ENCODE measurements at regions not wholly inside any gene's neighbourhood (a gene's known extent, or its start where the extent isn't known, plus 50 kb on each side); places are given as distances from the start of the nearest gene placed in this dataset.

- Histone ChIP-seq H2AFZ (ENCODE audit: low read length) (no peak overlapping the region), H3K9me3 (ENCODE audit: insufficient read depth, low read depth, low read length) (no peaks in the 10 kb centered on the region), H3F3A (ENCODE audit: low read depth) (no peaks in the 10 kb centered on the region), H3K9ac (ENCODE audit: low read depth, low read length, poor library complexity, severe bottlenecking) (no peak overlapping the region), H3K4me3 (ENCODE audit: low read length, poor library complexity, severe bottlenecking) (no peak overlapping the region), H4K20me1 (ENCODE audit: insufficient read depth, low read length, poor library complexity, severe bottlenecking) (no peaks in the 10 kb centered on the region), H3K4me2 (ENCODE audit: low read depth, low read length, poor library complexity, severe bottlenecking) (no peak overlapping the region), H3K27me3 (ENCODE audit: insufficient read depth, low read length, poor library complexity, severe bottlenecking) (peaks cover 30% of the 10 kb centered on the region), H3K9me2 (replicated peaks; ENCODE audit: low read depth, low read length) (no peaks in the 10 kb centered on the region), H3K79me2 (ENCODE audit: insufficient read depth, low read length) (no peaks in the 10 kb centered on the region), H3K4me1 (ENCODE audit: insufficient read depth, low read length, poor library complexity, severe bottlenecking) (no peaks in the 10 kb centered on the region), H3K36me3 (ENCODE audit: insufficient read depth, low read length) (no peaks in the 10 kb centered on the region)
- TF ChIP-seq, protein P1, sequence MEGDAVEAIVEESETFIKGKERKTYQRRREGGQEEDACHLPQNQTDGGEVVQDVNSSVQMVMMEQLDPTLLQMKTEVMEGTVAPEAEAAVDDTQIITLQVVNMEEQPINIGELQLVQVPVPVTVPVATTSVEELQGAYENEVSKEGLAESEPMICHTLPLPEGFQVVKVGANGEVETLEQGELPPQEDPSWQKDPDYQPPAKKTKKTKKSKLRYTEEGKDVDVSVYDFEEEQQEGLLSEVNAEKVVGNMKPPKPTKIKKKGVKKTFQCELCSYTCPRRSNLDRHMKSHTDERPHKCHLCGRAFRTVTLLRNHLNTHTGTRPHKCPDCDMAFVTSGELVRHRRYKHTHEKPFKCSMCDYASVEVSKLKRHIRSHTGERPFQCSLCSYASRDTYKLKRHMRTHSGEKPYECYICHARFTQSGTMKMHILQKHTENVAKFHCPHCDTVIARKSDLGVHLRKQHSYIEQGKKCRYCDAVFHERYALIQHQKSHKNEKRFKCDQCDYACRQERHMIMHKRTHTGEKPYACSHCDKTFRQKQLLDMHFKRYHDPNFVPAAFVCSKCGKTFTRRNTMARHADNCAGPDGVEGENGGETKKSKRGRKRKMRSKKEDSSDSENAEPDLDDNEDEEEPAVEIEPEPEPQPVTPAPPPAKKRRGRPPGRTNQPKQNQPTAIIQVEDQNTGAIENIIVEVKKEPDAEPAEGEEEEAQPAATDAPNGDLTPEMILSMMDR (conservative IDR thresholded peaks at IDR 0.05; ENCODE audit: low read length) = 0 out of 2 replicates have a peak, but pooled peaks have one; percentile 29
- TF ChIP-seq EZH2phosphoT487 (IDR thresholded peaks at IDR 0.05; ENCODE audit: borderline replicate concordance) = no peak
Observed at GRCh38 chr15:69836526-69837230, 261.0 kb downstream of the TLE3 start.

GRCh38 chr15:69838338-69838737 lies 259.4 kb downstream of the TLE3 start:
- no peaks in the 10 kb centered on the region for H4K20me1 ChIP-seq (ENCODE audit: insufficient read depth, low read length, poor library complexity, severe bottlenecking)

GRCh38 chr15:69838994-69839393 lies 258.7 kb downstream of the TLE3 start:
- no peak overlapping the region for H2AFZ ChIP-seq (ENCODE audit: low read length)
- H3F3A ChIP-seq (ENCODE audit: low read depth) = no peaks in the 10 kb centered on the region
- H3K9me3 ChIP-seq (ENCODE audit: insufficient read depth, low read depth, low read length) = no peaks in the 10 kb centered on the region
- no peaks in the 10 kb centered on the region for H3K79me2 ChIP-seq (ENCODE audit: insufficient read depth, low read length)
- no peak overlapping the region for H3K4me3 ChIP-seq (ENCODE audit: low read length, poor library complexity, severe bottlenecking)
- H4K20me1 ChIP-seq (ENCODE audit: insufficient read depth, low read length, poor library complexity, severe bottlenecking) = no peaks in the 10 kb centered on the region
- H3K27me3 ChIP-seq (ENCODE audit: insufficient read depth, low read length, poor library complexity, severe bottlenecking) = peaks cover 44% of the 10 kb centered on the region
- no peaks in the 10 kb centered on the region for H3K36me3 ChIP-seq (ENCODE audit: insufficient read depth, low read length)
- no peak overlapping the region for H3K9ac ChIP-seq (ENCODE audit: low read depth, low read length, poor library complexity, severe bottlenecking)
- no peak overlapping the region for H3K4me2 ChIP-seq (ENCODE audit: low read depth, low read length, poor library complexity, severe bottlenecking)
- H3K4me1 ChIP-seq (ENCODE audit: insufficient read depth, low read length, poor library complexity, severe bottlenecking) = no peaks in the 10 kb centered on the region
- TF ChIP-seq, protein P1 (conservative IDR thresholded peaks at IDR 0.05; ENCODE audit: low read length) = no peak
- no peak for TF ChIP-seq EZH2phosphoT487 (IDR thresholded peaks at IDR 0.05; ENCODE audit: borderline replicate concordance)
- no peaks in the 10 kb centered on the region for H3K9me2 ChIP-seq (replicated peaks; ENCODE audit: low read depth, low read length)

More at GRCh38 chr15:69838338-69838737, 259.4 kb downstream of the TLE3 start:
- Histone ChIP-seq H3K9ac (ENCODE audit: low read depth, low read length, poor library complexity, severe bottlenecking) (no peak overlapping the region), H3K4me1 (ENCODE audit: insufficient read depth, low read length, poor library complexity, severe bottlenecking) (no peaks in the 10 kb centered on the region), H3K4me3 (ENCODE audit: low read length, poor library complexity, severe bottlenecking) (no peak overlapping the region), H3F3A (ENCODE audit: low read depth) (no peaks in the 10 kb centered on the region), H3K79me2 (ENCODE audit: insufficient read depth, low read length) (no peaks in the 10 kb centered on the region), H3K9me2 (replicated peaks; ENCODE audit: low read depth, low read length) (no peaks in the 10 kb centered on the region), H3K36me3 (ENCODE audit: insufficient read depth, low read length) (no peaks in the 10 kb centered on the region), H2AFZ (ENCODE audit: low read length) (no peak overlapping the region), H3K4me2 (ENCODE audit: low read depth, low read length, poor library complexity, severe bottlenecking) (no peak overlapping the region), H3K27me3 (ENCODE audit: insufficient read depth, low read length, poor library complexity, severe bottlenecking) (peaks cover 38% of the 10 kb centered on the region), H3K9me3 (ENCODE audit: insufficient read depth, low read depth, low read length) (no peaks in the 10 kb centered on the region)
- TF ChIP-seq, protein P1 (conservative IDR thresholded peaks at IDR 0.05; ENCODE audit: low read length) = no peak
- TF ChIP-seq EZH2phosphoT487 (IDR thresholded peaks at IDR 0.05; ENCODE audit: borderline replicate concordance) = no peak

Measured in Loucy (cell line).